ENCODE measurements at regions not wholly inside any gene's neighbourhood (a gene's known extent, or its start where the extent isn't known, plus 50 kb on each side); places are given as distances from the start of the nearest gene placed in this dataset.
A peak's percentile ranks its signal among the peaks of the same experiment; 100 is the strongest.
"Not testable (repeated sequence)": the region's sequence is repeated elsewhere in the genome, so short reads cannot be mapped to it uniquely, and the experiment has no call there.

- Mint-ChIP-seq H3K4me3 (no peak overlapping the region), H3K36me3 (ENCODE audit: insufficient read depth) (no peaks in the 10 kb centered on the region), H3K9me3 (no peaks in the 10 kb centered on the region), H3K27ac (ENCODE audit: low read depth) (no peak overlapping the region), H3K27me3 (peaks cover 27% of the 10 kb centered on the region), H3K4me1 (no peaks in the 10 kb centered on the region)
- DNase-seq (ENCODE audit: low spot score in 2 of 2): no peak
- ATAC-seq (replicated peaks; ENCODE audit: extremely low read depth, poor library complexity, severe bottlenecking): no peak
Observed at GRCh38 chr10:27319752-27320431, 79.3 kb upstream of the ACBD5 start.

DNA sequence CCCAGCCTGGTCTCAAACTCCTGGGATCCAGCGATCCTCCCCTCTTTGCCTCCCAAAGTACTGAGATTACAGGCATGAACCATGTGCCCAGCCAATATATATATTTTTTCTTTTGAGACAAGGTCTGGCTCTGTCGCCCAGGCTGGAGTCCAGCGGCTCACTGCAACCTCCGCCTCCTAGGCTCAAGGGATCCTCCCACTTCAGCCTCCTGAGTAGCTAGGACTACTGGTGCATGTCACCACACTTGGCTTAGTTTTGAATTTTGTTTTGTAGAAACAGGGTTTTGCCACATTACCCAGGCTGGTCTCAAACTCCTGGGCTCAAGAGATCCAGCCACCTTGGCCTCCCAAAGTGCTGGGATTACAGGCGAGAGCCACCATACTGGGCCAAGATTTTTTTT is 78.5 kb upstream of the ACBD5 start:
- peaks cover 27% of the 10 kb centered on the region for H3K27me3 Mint-ChIP-seq
- ATAC-seq (replicated peaks; ENCODE audit: extremely low read depth, poor library complexity, severe bottlenecking); H3K9me3 Mint-ChIP-seq; H3K4me3 Mint-ChIP-seq; DNase-seq (ENCODE audit: low spot score in 2 of 2); H3K36me3 Mint-ChIP-seq (ENCODE audit: insufficient read depth); H3K27ac Mint-ChIP-seq (ENCODE audit: low read depth); H3K4me1 Mint-ChIP-seq: not testable (repeated sequence)

GRCh38 chr10:27315082-27315481 is 74.5 kb upstream of the ACBD5 start:
- not testable (repeated sequence) for H3K4me1 Mint-ChIP-seq; H3K9me3 Mint-ChIP-seq; H3K36me3 Mint-ChIP-seq (ENCODE audit: insufficient read depth); ATAC-seq (replicated peaks; ENCODE audit: extremely low read depth, poor library complexity, severe bottlenecking); H3K4me3 Mint-ChIP-seq; H3K27ac Mint-ChIP-seq (ENCODE audit: low read depth); DNase-seq (ENCODE audit: low spot score in 2 of 2)
- peaks cover 21% of the 10 kb centered on the region for H3K27me3 Mint-ChIP-seq

- H3K9me3 Mint-ChIP-seq; H3K27ac Mint-ChIP-seq (ENCODE audit: low read depth); H3K36me3 Mint-ChIP-seq (ENCODE audit: insufficient read depth); ATAC-seq (replicated peaks; ENCODE audit: extremely low read depth, poor library complexity, severe bottlenecking); DNase-seq (ENCODE audit: low spot score in 2 of 2); H3K4me3 Mint-ChIP-seq; H3K4me1 Mint-ChIP-seq: not testable (repeated sequence)
- H3K27me3 Mint-ChIP-seq: peaks cover 16% of the 10 kb centered on the region
Observed at GRCh38 chr10:27313586-27313985, 73.0 kb upstream of the ACBD5 start.

- Mint-ChIP-seq H3K4me3 (no peak overlapping the region), H3K27me3 (peaks cover 9% of the 10 kb centered on the region), H3K4me1 (no peaks in the 10 kb centered on the region), H3K36me3 (ENCODE audit: insufficient read depth) (no peaks in the 10 kb centered on the region), H3K27ac (ENCODE audit: low read depth) (no peak overlapping the region), H3K9me3 (no peaks in the 10 kb centered on the region)
- ATAC-seq (replicated peaks; ENCODE audit: extremely low read depth, poor library complexity, severe bottlenecking) (no peak), DNase-seq (ENCODE audit: low spot score in 2 of 2) (no peak)
Observed at GRCh38 chr10:27312854-27313253, 72.3 kb upstream of the ACBD5 start.

- H3K27ac Mint-ChIP-seq (ENCODE audit: low read depth); H3K36me3 Mint-ChIP-seq (ENCODE audit: insufficient read depth); H3K4me1 Mint-ChIP-seq; H3K27me3 Mint-ChIP-seq; H3K4me3 Mint-ChIP-seq; H3K9me3 Mint-ChIP-seq; ATAC-seq (replicated peaks; ENCODE audit: extremely low read depth, poor library complexity, severe bottlenecking); DNase-seq (ENCODE audit: low spot score in 2 of 2): not testable (repeated sequence)
Observed at GRCh38 chr10:27311809-27312208, 71.2 kb upstream of the ACBD5 start.

DNA sequence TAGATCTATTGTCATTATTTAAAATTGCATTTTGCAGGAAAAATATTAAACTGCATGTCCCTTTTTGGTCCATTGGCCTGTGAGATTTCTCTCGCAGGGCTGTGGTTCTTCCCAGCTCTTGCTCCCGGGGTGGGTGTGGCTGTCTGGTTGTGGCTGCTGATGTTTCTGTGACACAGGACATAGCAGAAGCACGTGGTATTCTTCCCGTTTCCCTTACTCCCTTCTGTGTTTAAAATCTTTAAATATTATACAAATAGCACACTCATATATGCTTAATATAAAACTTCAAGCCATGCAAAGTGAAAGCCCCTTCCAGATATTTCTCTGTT is 57.9 kb upstream of the ACBD5 start:
- H3K36me3 Mint-ChIP-seq (ENCODE audit: insufficient read depth); H3K27ac Mint-ChIP-seq (ENCODE audit: low read depth); ATAC-seq (replicated peaks; ENCODE audit: extremely low read depth, poor library complexity, severe bottlenecking); H3K4me1 Mint-ChIP-seq; H3K4me3 Mint-ChIP-seq; DNase-seq (ENCODE audit: low spot score in 2 of 2); H3K27me3 Mint-ChIP-seq; H3K9me3 Mint-ChIP-seq: not testable (repeated sequence)

GRCh38 chr10:27297844-27298521 is 57.4 kb upstream of the ACBD5 start:
- Mint-ChIP-seq H3K36me3 (ENCODE audit: insufficient read depth) (no peaks in the 10 kb centered on the region), H3K27ac (ENCODE audit: low read depth) (no peak overlapping the region), H3K4me3 (no peak overlapping the region), H3K27me3 (no peaks in the 10 kb centered on the region), H3K9me3 (no peaks in the 10 kb centered on the region), H3K4me1 (peaks cover 2% of the 10 kb centered on the region)
- ATAC-seq (replicated peaks; ENCODE audit: extremely low read depth, poor library complexity, severe bottlenecking) (no peak), DNase-seq (ENCODE audit: low spot score in 2 of 2) (no peak)

GRCh38 chr10:27296285-27296684 is 55.7 kb upstream of the ACBD5 start:
- not testable (repeated sequence) for H3K27me3 Mint-ChIP-seq; ATAC-seq (replicated peaks; ENCODE audit: extremely low read depth, poor library complexity, severe bottlenecking)
- H3K4me1 Mint-ChIP-seq: peaks cover 13% of the 10 kb centered on the region

GRCh38 chr10:27291253-27291895 is 50.8 kb upstream of the ACBD5 start:
- peaks cover 19% of the 10 kb centered on the region for H3K4me1 Mint-ChIP-seq
- DNase-seq (ENCODE audit: low spot score in 2 of 2); H3K9me3 Mint-ChIP-seq; H3K27me3 Mint-ChIP-seq; H3K36me3 Mint-ChIP-seq (ENCODE audit: insufficient read depth): not testable (repeated sequence)
- peak overlapping the region; percentile 25 for H3K27ac Mint-ChIP-seq (ENCODE audit: low read depth)
- peak overlapping the region; percentile 60 for H3K4me3 Mint-ChIP-seq
- peak; percentile 58 for ATAC-seq (replicated peaks; ENCODE audit: extremely low read depth, poor library complexity, severe bottlenecking)

More at GRCh38 chr10:27296285-27296684, 55.7 kb upstream of the ACBD5 start:
- not testable (repeated sequence) for H3K36me3 Mint-ChIP-seq (ENCODE audit: insufficient read depth); H3K27ac Mint-ChIP-seq (ENCODE audit: low read depth); H3K4me3 Mint-ChIP-seq; DNase-seq (ENCODE audit: low spot score in 2 of 2); H3K9me3 Mint-ChIP-seq
